HG03175 (cell line): ENCODE measurements at regions not wholly inside any gene's neighbourhood (a gene's known extent, or its start where the extent isn't known, plus 50 kb on each side); places are given as distances from the start of the nearest gene placed in this dataset.
"Not testable (repeated sequence)": the region's sequence is repeated elsewhere in the genome, so short reads cannot be mapped to it uniquely, and the experiment has no call there.

Source experiments
- ATAC-seq: cut with Tn5 transposase; IDR thresholded peaks from one replicate; pipeline ENCODE4 v1.9.1; 2021; ENCODE audit warnings: mild to moderate bottlenecking, moderate library complexity; ENCODE audit not compliant: unreplicated experiment

DNA sequence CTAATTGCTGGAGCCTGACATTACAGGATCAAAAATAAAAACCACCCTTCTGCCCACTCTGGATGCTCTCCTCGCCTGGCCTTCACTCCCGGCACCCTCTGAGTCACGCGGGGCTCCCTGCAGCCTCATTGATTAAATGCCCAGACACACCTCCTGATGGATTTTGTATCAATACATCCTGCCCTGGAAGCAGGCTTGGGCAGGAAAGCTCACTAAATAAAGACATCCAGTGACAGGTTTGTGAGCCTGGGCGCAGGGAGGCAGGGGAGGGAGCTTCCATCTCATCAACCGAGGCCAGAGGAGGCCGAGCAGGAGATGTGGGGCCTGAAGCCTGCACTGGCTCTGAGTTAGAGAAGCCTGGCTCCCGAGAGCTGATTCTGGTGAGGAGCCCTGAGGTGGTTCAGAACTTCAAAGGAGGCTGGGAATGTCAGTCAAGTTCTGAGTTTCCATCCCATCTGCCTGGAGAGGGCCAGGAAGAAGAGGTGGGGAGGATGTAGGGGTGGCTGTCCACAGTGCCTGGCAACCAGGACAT, 318.6 kb downstream of the ADGRD1 start:
- not testable (repeated sequence) for ATAC-seq

DNA sequence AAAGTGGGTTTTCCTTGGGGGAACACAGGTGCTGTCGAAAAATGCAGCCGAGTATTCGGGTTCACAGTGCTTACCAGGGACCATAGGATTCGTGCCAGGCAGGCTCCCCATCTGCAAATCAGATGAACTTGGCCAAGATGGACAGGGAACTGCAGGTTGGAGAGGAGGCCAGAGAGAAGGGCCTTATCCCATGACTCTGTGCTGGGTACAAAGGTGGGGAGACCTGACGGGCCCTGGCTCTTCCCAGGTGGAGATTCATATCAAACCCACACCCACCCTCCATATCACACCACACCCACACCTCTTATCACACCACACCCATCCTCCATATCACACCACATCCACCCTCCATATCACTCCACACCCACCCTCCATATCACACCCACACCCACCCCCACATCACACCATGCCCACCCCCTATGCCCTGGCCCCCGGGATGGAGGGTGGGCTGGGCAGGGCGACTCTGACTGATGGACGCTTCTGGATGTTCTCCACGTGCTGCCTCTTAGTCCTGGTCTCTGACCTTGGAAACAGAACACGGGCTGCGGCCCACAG, 319.7 kb downstream of the ADGRD1 start:
- no peak for ATAC-seq

DNA sequence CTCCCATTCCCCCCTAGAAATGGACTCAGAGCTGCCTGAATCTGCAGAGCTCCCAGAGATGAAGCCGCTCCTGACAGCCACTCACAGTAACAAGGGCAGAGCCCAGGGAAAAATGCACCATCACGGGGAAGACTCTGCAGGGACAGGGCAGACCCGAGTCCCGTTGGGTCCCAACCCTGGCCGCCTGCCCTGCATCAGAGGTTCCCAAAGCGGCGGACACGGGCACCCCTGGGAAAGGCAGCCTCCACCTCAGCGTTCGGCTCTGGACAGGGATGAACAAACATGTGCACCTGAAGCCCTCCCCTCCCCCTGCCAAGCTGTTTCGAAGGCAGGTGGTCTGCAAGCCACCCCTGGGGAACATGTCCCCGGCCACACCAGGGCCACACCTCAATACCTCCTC, 320.4 kb downstream of the ADGRD1 start:
- no peak for ATAC-seq

DNA sequence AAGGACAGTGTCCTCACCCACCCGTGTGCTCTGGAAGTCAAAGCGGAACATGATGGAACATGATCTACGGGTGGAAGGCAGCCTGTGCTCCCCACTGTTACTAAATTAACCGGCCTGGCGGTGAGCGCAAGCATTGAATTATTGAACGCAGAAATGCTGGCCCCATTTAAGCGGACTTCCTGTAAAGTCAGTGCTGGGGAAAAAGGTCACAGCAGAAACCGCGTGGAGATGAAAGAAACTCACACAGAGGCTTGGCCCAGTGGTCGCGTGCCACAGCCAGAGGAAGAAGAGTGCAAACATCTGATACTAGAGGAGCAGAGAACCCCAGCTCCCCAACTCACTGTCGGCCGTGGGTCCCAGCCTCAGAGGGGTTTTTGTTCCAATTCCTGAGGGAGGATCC, 321.2 kb downstream of the ADGRD1 start:
- ATAC-seq: no peak

DNA sequence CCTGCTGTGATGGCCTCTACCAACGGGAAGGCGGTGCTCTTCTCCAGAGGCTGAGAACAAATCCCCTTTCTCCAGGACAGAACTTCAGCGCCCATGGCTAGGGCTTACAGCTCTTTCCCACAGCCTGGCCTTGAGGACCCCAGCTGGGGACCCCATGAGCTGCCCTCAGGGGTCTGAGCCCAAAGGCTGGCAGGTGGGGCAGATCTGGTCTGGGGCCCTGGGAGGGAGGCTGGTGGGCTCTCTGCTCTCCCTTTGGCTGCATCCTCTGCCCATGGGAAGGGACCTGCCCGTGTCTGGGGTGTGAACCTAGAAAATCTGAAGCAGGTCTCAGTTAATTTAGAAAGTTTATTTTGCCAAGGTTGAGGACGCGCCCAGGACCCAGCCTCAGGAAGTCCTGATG, 322.1 kb downstream of the ADGRD1 start:
- ATAC-seq: no peak

DNA sequence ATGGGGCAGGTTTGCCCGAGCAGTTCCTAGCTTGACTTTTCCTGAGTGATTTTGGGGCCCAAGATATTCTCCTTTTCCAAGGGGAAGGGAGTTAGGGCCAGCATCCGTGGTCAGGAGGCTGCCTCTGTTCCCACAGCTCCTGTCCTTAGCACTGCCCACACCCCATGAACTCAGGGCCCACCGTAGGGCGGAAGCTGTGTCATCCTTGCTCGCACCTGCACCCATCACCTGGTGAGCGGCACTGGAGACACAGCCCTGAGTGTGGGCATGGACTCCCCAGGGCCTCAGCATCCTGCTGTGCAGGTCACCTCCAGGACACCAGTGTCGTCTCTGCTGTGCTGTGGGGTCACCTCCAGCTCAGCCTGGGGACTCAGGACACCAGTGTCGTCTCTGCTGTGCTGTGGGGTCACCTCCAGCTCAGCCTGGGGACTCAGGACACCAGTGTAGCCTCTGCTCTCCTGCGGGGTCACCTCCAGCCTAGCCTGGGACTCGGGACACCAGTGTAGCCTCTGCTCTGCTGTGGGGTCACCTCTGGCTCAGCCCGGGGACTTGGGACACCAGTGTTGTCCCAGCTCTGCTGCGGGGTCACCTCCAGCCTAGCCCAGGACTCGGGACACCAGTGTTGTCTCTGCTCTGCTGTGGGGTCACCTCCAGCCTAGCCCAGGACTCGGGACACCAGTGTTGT, 322.9 kb downstream of the ADGRD1 start:
- no peak for ATAC-seq

DNA sequence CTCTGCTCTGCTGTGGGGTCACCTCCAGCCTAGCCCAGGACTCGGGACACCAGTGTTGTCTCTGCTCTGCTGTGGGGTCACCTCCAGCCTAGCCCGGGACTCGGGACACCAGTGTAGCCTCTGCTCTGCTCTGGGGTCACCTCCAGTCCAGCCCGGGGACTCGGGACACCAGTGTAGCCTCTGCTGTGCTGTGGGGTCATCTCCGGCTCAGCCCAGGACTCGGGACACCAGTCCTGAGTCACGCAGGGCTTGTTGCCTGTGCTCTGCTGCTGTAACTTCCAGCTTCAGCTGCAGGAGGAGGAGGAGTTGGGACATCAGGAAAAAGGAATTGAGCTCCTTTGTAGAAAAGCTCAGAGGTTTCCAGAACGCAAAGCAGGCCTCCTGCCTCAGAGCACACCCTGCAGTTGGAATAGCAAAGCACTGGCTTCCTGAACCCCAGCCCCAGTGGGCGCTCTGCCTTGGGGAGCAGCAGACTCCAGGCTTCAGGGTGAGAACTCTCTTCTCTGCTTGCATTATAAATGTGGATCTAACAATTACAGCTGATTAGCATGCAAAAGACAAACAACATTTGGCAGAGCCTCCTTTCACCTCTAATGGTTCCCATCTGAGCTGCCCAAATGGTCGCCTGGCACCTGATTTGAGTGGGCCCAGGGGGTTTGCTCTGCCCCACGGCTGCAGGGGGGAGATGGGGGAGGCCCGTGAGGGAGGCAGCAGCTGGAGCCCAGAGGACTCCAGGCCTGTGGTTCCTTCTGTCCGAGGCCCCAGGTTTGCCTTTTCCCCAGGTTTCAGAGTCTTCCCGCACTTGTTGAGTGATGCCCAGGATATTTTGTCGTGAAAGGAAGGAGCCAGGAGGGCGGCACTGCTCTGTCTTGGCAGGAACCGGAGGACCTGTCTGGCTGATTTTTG, 323.7 kb downstream of the ADGRD1 start:
- ATAC-seq: not testable (repeated sequence)

DNA sequence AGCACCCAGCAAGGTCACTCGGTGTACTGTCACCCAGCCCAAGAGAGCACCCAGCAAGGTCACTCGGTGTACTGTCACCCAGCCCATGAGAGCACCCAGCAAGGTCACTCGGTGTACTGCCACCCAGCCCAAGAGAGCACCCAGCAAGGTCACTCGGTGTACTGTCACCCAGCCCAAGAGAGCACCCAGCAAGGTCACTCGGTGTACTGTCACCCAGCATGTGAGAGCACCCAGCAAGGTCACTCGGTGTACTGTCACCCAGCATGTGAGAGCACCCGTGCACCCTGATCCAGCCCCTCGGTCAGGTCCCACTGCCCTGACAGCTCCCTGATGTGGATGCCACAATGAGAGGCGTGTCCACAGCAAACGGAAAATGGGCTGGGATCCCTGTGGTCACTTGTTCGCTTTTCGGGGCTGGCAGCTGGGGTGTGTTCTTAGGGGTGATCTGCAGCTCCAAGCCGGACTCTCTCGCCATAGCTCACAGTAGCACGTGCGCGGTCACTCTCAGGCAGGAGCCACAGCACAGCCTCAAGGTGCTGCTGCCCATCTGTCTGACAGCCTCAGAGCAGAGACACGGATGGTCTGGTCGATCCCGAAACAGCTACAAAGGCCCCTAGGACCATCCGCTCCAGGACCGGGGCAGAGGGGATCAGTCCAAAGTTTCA, 324.9 kb downstream of the ADGRD1 start:
- not testable (repeated sequence) for ATAC-seq

DNA sequence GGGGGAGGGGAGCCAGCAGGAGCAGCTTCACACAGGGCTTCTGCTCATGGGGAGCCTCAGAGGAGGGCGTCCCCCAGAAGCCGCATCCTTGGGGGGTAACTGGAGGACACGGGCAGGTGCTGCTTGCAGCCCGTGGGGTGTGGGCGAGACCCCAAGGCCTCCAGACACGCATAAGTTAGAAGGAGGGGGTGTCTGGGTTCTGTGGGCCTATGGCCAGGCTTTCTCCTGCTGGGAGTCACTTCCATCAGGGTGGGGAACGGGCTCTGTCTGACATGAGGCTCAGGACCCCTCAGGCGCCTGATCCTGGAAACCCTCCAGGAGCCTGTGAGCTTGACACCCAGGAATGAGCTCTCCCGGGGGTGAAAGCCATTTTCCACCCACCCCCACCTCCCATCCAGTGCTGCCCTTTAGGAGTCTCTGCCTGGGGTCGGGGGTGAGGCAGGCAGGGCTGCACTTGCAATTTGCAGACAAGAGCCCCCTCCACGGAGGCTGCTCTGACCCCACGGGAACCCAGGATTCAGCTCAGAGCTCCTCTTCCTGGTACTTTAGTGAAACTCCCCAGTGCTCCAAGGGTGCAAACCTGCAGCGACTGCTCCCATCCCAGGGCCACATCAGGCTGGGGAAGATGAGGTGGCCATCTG, 325.7 kb downstream of the ADGRD1 start:
- no peak for ATAC-seq

DNA sequence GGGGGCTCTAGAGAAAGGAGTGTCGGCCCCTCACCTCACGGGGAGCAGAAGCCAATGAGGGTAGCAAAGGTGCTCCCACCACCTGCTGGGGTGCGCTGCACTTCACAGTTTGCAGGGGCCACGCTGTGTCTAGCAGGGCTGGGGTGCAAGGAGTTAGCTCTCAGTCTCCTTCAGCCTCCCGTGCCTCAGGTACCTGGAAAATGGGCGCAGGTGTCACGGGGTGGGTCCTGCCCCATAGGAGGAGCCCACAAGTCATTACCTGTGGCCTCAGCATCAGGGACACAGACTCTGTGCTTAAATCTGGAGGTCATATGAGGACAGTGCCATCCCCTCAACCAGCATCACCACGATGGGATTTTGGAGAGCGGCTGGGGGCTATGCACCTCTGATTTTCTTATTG, 326.7 kb downstream of the ADGRD1 start:
- no peak for ATAC-seq

DNA sequence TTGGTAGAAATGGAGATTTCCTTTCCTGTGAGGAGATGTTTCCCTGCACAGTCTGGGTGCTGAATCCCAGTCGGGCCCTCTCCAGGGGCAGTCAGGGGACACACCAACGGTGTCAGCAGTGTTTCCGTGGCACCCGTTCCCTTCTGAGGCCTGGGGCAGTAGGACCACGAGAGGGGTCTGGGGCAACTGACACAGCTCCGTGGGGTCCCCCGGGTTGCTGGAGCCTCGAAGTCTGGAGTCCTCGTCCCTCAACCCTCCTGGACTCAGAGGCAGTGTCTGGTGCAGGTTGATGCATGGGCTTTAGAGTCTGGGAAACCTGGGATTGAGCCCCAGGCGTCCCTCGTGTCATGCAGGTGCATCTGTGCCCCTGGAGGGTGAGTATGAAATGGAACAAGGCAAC, 327.3 kb downstream of the ADGRD1 start:
- ATAC-seq: no peak

DNA sequence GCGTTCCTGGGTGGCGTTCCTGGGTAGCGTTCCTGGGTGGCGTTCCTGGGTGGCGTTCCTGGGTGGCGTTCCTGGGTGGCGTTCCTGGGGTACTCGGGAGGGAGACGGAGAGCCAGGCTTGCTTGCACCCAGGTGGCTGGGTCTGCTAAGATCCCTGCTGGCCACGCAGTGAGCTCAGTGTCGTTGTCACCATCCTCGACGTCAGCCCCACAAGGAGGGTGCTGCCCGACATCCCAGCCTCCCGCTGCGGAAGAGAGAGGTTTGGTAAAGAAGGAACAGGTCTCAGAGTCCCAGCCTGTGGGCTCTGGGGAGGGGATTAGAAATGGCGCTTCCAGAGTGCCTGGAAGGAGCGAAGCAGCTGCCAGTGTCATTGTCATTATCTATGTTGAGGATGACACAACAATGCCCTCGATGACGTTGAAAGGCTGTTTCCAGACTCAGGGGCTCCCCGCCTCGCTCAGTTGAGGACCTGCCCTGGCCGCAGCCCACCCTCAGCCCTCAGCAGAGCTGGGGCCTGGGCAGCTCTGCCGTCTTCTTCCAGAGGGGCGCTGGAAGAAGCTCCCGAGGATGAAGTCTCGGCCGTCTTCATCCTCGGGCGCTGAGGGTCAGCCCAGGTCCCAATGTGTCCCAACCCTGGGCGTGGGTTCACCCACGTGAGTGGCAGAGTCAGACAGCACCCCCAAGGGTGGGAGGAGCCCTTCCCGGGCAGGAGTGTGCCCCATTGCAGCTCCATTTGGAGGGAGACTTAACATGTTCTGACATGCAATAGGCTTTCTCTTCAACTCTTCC, 328.8 kb downstream of the ADGRD1 start:
- no peak for ATAC-seq

DNA sequence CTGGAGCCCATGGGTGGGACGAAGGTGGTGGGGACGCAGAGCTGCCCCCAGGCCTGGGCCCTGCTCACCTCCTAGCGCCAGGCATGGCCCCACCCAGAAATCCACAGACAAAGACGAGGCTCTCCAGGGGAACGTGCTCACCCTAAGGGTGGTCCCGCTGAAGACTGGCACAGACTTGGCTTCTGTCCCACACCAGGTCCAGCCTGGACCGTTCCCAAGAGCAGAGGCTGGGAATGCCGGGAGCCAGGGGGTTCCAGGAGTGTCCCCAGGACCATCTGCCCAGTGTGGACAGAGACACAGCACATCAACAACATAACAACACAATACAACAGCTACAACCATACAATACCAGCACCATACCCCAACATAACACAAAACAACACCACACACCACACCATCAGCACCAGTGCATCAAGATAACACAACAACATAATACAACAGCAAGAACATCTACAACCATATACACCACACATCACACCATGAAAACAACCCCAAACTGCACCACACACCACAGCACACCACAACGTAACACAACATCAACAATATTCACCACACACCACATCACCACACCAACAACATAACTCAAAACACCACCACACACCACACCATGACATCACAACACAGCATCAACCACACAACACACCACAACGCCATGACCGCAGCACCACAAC, 329.6 kb downstream of the ADGRD1 start:
- no peak for ATAC-seq

DNA sequence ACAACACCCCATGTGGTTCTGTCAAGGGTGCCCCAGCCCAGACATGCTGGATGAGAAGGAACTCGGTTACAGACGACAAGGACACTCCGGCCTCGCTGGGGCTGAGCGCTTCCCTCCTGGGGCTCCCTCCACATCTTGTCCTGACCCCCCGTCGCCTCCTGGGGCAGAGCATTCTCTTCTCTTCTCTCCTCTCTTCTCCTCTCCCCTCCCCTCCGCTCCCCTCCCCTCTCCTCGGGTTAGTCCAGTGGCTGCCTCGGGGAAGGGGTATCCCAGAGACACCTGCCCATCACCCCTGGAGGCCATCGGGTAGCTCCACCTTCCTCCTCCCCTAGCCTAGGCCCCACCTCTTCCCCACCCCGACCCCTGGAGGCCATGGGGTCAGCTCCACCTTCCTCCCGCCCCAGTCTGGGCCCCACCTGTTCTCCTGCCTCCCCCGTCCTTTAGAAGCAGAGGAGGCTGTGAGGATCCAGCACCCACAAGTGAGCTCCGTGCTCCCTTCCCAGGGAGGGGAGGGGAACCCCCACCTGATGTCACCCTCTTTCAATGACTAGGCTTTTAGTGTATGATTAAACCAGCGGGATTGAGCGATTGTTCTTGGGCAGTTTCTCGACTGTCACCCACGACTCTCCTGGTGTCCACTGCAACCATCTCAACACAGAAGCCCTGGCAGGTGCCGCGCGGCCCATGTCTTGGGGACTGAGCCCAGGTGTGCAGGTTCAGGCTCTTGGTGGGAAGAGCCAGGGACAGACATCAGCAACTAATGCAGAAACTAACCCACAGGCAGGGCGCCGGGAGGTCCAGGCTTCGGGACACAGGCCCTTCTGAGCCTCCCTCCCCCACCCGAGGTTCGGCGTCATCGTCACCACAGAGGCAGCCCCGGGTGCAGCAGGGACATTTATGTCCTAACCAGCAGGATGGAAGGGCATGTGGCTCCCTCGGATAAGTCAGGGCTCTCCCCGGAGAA, 330.4 kb downstream of the ADGRD1 start:
- ATAC-seq: not testable (repeated sequence)

DNA sequence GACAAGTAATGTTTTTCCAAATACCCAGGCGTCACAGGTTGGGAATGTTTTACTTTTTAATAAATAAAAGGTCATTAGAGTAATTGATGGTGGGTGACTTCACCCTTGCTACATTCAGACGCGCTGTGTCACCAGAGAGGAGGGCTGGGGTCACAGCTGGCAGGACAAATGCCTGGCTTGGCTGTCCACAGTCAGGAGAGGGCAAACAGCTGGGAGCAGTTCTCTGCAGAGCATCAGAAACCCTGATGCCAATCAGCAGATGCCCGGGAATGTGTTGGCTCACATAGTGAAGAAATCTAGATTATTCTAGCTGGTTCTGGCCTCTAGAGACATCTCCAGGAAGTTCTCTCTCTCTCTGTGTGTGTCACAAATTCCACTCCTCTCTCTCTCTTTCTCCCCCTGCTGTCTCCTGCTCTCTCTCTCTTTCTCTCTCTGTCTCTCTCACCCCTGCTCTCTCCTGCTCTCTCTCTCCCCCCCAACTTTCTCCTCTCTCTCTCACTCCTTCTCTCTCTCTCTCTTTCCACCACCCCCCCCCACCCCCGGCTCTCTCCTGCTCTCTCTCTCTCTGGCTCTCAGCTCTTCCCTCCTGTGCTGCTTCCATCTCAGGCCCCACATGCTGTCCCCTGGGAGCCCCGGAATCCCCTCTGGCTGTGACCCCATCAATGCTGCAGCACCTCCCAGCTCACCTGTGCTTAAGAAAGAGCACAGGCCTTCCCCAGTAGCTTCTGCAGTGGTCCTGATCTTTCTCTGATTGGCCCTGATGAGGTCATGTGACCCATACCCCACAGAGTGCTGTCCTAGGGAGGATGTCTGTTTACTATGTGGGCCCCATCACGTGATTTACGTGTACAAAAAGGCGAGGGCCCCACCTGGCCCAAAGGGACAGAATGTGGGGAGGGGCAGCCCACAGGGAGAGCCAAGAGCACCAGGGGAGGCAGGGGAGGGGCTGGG, 331.5 kb downstream of the ADGRD1 start:
- not testable (repeated sequence) for ATAC-seq

DNA sequence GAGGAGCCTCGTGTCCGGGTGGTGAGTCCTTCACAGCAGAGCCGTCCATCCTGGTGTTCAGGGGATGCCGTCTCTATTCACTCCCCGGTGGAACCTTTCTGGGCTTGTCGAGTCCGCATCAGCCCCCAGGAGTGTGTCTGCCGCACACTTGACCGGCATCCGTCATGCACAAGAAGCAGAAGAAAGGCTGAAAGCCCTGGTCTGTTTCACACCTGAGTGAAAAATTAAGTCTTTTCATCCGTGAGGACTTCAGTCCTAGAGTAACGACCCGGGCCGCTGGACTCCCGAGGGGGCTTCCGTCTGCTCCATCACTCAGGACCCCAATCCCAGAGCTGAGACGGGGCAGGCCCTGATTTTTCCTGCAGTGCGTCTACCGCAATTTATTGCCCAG, 332.2 kb downstream of the ADGRD1 start:
- ATAC-seq: not testable (repeated sequence)

DNA sequence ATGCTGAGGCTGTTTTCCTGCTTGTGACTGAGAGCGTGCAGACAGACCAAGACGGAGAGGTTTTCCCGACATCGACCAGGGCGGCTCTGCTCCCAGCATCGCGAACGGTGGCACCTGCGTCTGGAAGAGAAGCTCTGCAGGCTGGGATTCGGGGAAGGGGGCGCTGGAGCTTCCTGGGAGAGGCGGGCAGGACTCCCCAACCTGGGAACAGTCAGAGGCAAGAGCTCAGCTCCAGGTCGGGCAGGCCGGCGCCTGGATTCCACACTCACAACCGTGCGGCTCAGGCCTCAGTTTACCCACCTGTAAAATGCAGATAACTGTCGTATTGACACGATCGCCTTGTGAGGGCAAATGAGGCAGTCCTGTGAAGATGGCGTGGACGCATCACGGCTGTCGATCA, 332.6 kb downstream of the ADGRD1 start:
- not testable (repeated sequence) for ATAC-seq
